Left lung (tissue), 4 donors: ENCODE measurements at regions not wholly inside any gene's neighbourhood (a gene's known extent, or its start where the extent isn't known, plus 50 kb on each side); places are given as distances from the start of the nearest gene placed in this dataset.

ENCODE experiments used
- ATAC-seq: fragments of 200-7000 bp; cut with Tn5 transposase; one replicate; pipeline ENCODE4 v1.9.1; 2020; ENCODE audit warnings: moderate library complexity
- DNase-seq, 4 donors: peaks; one replicate each; pipeline ENCODE4 v3.0.0-alpha.2; 2013 to 2020
- H3K27ac ChIP-seq, 2 donors: fragments of 200-600 bp; sonication (generic) in 1 of 2; one replicate each; pipeline versions ENCODE4 v1.5.0 to v1.8.0; 2020 to 2021
- H3K27me3 ChIP-seq, 2 donors: fragments of 200-600 bp; sonication (generic) in 1 of 2; one replicate each; pipeline versions ENCODE4 v1.5.0 to v1.8.0; 2020 to 2021
- H3K36me3 ChIP-seq, 2 donors: fragments of 200-600 bp; sonication (generic) in 1 of 2; one replicate each; pipeline versions ENCODE4 v1.5.0 to v1.8.0; 2020 to 2021
- H3K4me1 ChIP-seq, 2 donors: fragments of 200-600 bp; one replicate each; pipeline ENCODE4 v1.8.0; 2021
- H3K4me3 ChIP-seq, 2 donors: fragments of 200-600 bp; sonication (generic) in 1 of 2; one replicate each; pipeline versions ENCODE4 v1.5.0 to v1.8.0; 2020 to 2021; ENCODE audit warnings: mild to moderate bottlenecking in 1 of 2
- H3K9me3 ChIP-seq, 2 donors: fragments of 200-600 bp; sonication (generic) in 1 of 2; one replicate each; pipeline versions ENCODE4 v1.5.0 to v1.8.0; 2020 to 2021
- intact Hi-C, 2 donors: fragments of 100-400 bp; cut with DNase I; formaldehyde crosslinking; loops; one replicate each; pipeline versions ENCODE4 v1.11.2 to v1.14.2; 2022
- TF ChIP-seq, protein P1 (sequence below), 2 donors: fragments of 200-600 bp; sonication (generic) in 1 of 2; IDR thresholded peaks; one replicate each; pipeline versions ENCODE4 v1.5.0 to v1.8.0; 2021; ENCODE audit warnings: antibody characterized with exemption in 2 of 2
- donor health status: DM: no; HTN: yes; CAD: no.
- donor health status: DM: no; HTN: no; CAD: no.

- ATAC-seq (no peak), DNase-seq (no peak)
- no peaks in the 10 kb centered on the region for H3K4me1 ChIP-seq
- peaks cover 0 to 10% of the 10 kb centered on the region in 2 donors for H3K9me3 ChIP-seq
- H3K27ac ChIP-seq = no peak overlapping the region
- H3K27me3 ChIP-seq = no peaks in the 10 kb centered on the region
- H3K4me3 ChIP-seq = no peak overlapping the region
- intact Hi-C loops = no loop called here
- TF ChIP-seq, protein P1, sequence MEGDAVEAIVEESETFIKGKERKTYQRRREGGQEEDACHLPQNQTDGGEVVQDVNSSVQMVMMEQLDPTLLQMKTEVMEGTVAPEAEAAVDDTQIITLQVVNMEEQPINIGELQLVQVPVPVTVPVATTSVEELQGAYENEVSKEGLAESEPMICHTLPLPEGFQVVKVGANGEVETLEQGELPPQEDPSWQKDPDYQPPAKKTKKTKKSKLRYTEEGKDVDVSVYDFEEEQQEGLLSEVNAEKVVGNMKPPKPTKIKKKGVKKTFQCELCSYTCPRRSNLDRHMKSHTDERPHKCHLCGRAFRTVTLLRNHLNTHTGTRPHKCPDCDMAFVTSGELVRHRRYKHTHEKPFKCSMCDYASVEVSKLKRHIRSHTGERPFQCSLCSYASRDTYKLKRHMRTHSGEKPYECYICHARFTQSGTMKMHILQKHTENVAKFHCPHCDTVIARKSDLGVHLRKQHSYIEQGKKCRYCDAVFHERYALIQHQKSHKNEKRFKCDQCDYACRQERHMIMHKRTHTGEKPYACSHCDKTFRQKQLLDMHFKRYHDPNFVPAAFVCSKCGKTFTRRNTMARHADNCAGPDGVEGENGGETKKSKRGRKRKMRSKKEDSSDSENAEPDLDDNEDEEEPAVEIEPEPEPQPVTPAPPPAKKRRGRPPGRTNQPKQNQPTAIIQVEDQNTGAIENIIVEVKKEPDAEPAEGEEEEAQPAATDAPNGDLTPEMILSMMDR (IDR thresholded peaks at IDR 0.05) = no peak
- H3K36me3 ChIP-seq = no peaks in the 10 kb centered on the region
These were observed 236.3 kb upstream of the FOXK1 start for GRCh38 chr7:4445777-4446176.

DNA sequence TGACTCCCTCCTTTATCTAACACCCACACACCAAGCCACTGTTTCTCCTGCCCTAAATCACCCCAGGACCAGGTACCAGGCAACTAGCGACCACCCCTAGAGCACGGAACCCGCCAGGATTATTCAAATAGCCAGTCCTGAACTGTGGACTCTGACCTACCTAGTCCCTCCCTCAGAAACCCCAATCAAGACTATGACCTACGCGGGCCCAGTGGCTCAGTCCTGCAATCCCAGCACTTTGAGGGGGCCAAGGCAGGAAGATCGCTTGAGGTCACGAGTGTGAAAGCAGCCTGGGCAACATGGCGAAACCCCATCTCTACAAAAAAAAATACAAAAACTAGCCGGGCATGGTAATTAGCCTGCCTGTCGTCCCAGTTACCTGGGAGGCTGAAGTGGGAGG lies 232.8 kb upstream of the FOXK1 start:
- intact Hi-C loops = no loop called here
- ATAC-seq = no peak

DNA sequence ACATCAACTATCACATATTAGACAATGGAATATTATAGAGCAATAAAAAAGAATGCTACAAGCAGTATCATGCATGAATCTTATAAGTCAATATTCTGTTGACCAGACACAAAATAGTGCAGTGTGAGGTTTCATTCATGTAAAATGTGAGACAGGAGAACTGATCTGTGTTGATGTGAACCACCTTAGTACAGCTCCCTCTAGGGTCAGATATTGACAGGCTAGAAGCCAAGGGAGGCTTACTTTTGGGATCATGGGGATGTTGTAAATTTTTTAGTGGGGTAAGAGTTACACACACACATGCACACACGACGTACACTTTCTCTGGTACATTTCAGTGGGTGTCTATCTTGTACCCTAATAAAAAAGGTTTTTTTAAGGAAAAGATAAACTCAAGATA lies 231.6 kb upstream of the FOXK1 start:
- Histone ChIP-seq H3K27ac (no peak overlapping the region), H3K36me3 (no peaks in the 10 kb centered on the region), H3K27me3 (no peaks in the 10 kb centered on the region), H3K4me3 (no peak overlapping the region), H3K9me3 (peaks cover 0 to 6% of the 10 kb centered on the region in 2 donors), H3K4me1 (no peaks in the 10 kb centered on the region)
- intact Hi-C loops = no loop called here
- ATAC-seq (no peak), DNase-seq (no peak)
- TF ChIP-seq, protein P1 (IDR thresholded peaks at IDR 0.05) = no peak

More for the DNA sequence above, 232.8 kb upstream of the FOXK1 start:
- no peaks in the 10 kb centered on the region for H3K36me3 ChIP-seq
- no peak for DNase-seq
- H3K27ac ChIP-seq = no peak overlapping the region
- no peaks in the 10 kb centered on the region for H3K27me3 ChIP-seq
- no peak overlapping the region for H3K4me3 ChIP-seq
- H3K4me1 ChIP-seq = no peaks in the 10 kb centered on the region
- TF ChIP-seq, protein P1 (IDR thresholded peaks at IDR 0.05) = no peak
- peaks cover 0 to 9% of the 10 kb centered on the region in 2 donors for H3K9me3 ChIP-seq

GRCh38 chr7:4460597-4460996 lies 221.5 kb upstream of the FOXK1 start:
- Histone ChIP-seq H3K4me3 (no peak overlapping the region), H3K27ac (no peak overlapping the region), H3K36me3 (no peaks in the 10 kb centered on the region), H3K4me1 (no peaks in the 10 kb centered on the region), H3K27me3 (no peaks in the 10 kb centered on the region), H3K9me3 (peaks cover 0 to 4% of the 10 kb centered on the region in 2 donors)
- TF ChIP-seq, protein P1 (IDR thresholded peaks at IDR 0.05) = no peak
- DNase-seq (no peak), ATAC-seq (no peak)
- intact Hi-C loops = no loop called here

GRCh38 chr7:4461531-4461930 lies 220.6 kb upstream of the FOXK1 start:
- TF ChIP-seq, protein P1 (IDR thresholded peaks at IDR 0.05) = no peak
- no peak for DNase-seq

More at GRCh38 chr7:4461531-4461930, 220.6 kb upstream of the FOXK1 start:
- H3K36me3 ChIP-seq = no peaks in the 10 kb centered on the region
- H3K27ac ChIP-seq = no peak overlapping the region
- intact Hi-C loops = no loop called here
- no peak for ATAC-seq
- no peak overlapping the region for H3K4me3 ChIP-seq
- H3K4me1 ChIP-seq = no peaks in the 10 kb centered on the region
- H3K9me3 ChIP-seq = peaks cover 0 to 4% of the 10 kb centered on the region in 2 donors
- H3K27me3 ChIP-seq = no peaks in the 10 kb centered on the region
